Cardiac fibroblast (primary cell): ENCODE measurements at regions not wholly inside any gene's neighbourhood (a gene's known extent, or its start where the extent isn't known, plus 50 kb on each side); places are given as distances from the start of the nearest gene placed in this dataset.

Experiments used
- DNase-seq, 2 donors: peaks; one replicate each; pipeline versions ENCODE4 v3.0.0 to v3.0.0-alpha.2; 2010; ENCODE audit warnings: low read depth in 2 of 2
- H3K4me3 ChIP-seq, 2 donors: replicated peaks in 1 of 2; 1 replicate in 1 of 2; 2 replicates in 1 of 2; pipeline ENCODE4 v1.5.1; 2011; ENCODE audit warnings: low read depth in 2 of 2, low read length in 2 of 2, mild to moderate bottlenecking in 2 of 2, moderate library complexity in 1 of 2
- CTCF ChIP-seq: IDR thresholded peaks from one replicate; pipeline ENCODE4 v1.5.1; 2011; ENCODE audit warnings: low read depth, mild to moderate bottlenecking, low read length, inconsistent platforms

- no peak overlapping the region for H3K4me3 ChIP-seq
- no peak for TF ChIP-seq CTCF
- no peak for DNase-seq
These were observed 172.2 kb upstream of the CENPW start for GRCh38 chr6:126167726-126168125.

GRCh38 chr6:126170433-126170832, 169.5 kb upstream of the CENPW start:
- TF ChIP-seq CTCF: no peak
- DNase-seq: no peak
- no peak overlapping the region for H3K4me3 ChIP-seq

GRCh38 chr6:126170978-126171382, 168.9 kb upstream of the CENPW start:
- TF ChIP-seq CTCF: peak; percentile 75
- peak; percentile 50 to 64 for DNase-seq
- H3K4me3 ChIP-seq: no peak overlapping the region

GRCh38 chr6:126172131-126172530, 167.8 kb upstream of the CENPW start:
- no peak for DNase-seq
- H3K4me3 ChIP-seq: no peak overlapping the region
- TF ChIP-seq CTCF: no peak

GRCh38 chr6:126173265-126173664, 166.7 kb upstream of the CENPW start:
- DNase-seq: no peak
- H3K4me3 ChIP-seq: no peak overlapping the region
- TF ChIP-seq CTCF: no peak

- no peak for TF ChIP-seq CTCF
- H3K4me3 ChIP-seq: no peak overlapping the region
- no peak for DNase-seq
These were observed 165.2 kb upstream of the CENPW start for GRCh38 chr6:126174697-126175096.

- no peak for TF ChIP-seq CTCF
- H3K4me3 ChIP-seq: no peak overlapping the region
- DNase-seq: no peak
These were observed 164.7 kb upstream of the CENPW start for GRCh38 chr6:126175251-126175650.
